ENCODE measurements at regions not wholly inside any gene's neighbourhood (a gene's known extent, or its start where the extent isn't known, plus 50 kb on each side); places are given as distances from the start of the nearest gene placed in this dataset.
"Not testable (repeated sequence)": the region's sequence is repeated elsewhere in the genome, so short reads cannot be mapped to it uniquely, and the experiment has no call there.

- H3K4me3 ChIP-seq (ENCODE audit: low read depth in 1 of 2, low read length in 2 of 2), result no peak overlapping the region
- ATAC-seq (ENCODE audit: insufficient read depth, low read depth), result no peak
Measured at GRCh38 chr7:15813448-15813847, 127.0 kb upstream of the MEOX2 start.

DNA sequence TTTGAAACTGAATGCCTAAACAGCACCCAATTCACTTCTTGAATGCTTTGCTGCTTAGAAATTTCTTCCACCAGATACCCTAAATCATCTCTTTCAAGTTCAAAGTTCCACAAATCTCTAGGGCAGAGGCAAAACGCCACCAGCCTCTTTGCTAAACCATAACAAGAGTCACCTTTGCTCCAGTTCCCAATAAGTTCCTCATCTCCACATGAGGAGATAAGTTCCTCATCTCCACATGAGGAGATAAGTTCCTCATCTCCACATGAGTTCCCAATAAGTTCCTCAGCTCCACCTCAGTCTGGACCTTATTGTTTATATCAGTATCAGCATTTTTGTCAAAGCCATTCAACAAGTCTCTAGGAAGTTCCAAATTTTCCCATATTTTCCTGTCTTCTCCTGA lies 123.9 kb upstream of the MEOX2 start:
- ATAC-seq (ENCODE audit: insufficient read depth, low read depth); H3K4me3 ChIP-seq (ENCODE audit: low read depth in 1 of 2, low read length in 2 of 2); H3K9me3 ChIP-seq (ENCODE audit: insufficient read depth, low read length, severe bottlenecking); H3K4me2 ChIP-seq (ENCODE audit: insufficient read depth, low read length); H3K27me3 ChIP-seq (ENCODE audit: insufficient read depth, low read length, poor library complexity); H3K4me1 ChIP-seq (ENCODE audit: insufficient read depth, low read length); H3K27ac ChIP-seq (ENCODE audit: low read length); DNase-seq; H3K36me3 ChIP-seq (ENCODE audit: insufficient read depth, low read length); H3K9ac ChIP-seq (ENCODE audit: low read depth, low read length); H2AFZ ChIP-seq (ENCODE audit: low read depth, low read length); H3K79me2 ChIP-seq (ENCODE audit: insufficient read depth, low read length); H4K20me1 ChIP-seq (ENCODE audit: insufficient read depth, low read length): not testable (repeated sequence)

More at GRCh38 chr7:15813448-15813847, 127.0 kb upstream of the MEOX2 start:
- no peaks in the 10 kb centered on the region for H3K9me3 ChIP-seq (ENCODE audit: insufficient read depth, low read length, severe bottlenecking)
- no peaks in the 10 kb centered on the region for H3K4me1 ChIP-seq (ENCODE audit: insufficient read depth, low read length)
- H3K9ac ChIP-seq (ENCODE audit: low read depth, low read length), result no peak overlapping the region
- H4K20me1 ChIP-seq (ENCODE audit: insufficient read depth, low read length), result no peaks in the 10 kb centered on the region
- no peak overlapping the region for H3K4me2 ChIP-seq (ENCODE audit: insufficient read depth, low read length)
- H3K27me3 ChIP-seq (ENCODE audit: insufficient read depth, low read length, poor library complexity), result no peaks in the 10 kb centered on the region
- no peak for TF ChIP-seq EZH2 (IDR thresholded peaks at IDR 0.05; ENCODE audit: borderline replicate concordance, low read depth, low read length, severe bottlenecking)
- TF ChIP-seq, protein P1, sequence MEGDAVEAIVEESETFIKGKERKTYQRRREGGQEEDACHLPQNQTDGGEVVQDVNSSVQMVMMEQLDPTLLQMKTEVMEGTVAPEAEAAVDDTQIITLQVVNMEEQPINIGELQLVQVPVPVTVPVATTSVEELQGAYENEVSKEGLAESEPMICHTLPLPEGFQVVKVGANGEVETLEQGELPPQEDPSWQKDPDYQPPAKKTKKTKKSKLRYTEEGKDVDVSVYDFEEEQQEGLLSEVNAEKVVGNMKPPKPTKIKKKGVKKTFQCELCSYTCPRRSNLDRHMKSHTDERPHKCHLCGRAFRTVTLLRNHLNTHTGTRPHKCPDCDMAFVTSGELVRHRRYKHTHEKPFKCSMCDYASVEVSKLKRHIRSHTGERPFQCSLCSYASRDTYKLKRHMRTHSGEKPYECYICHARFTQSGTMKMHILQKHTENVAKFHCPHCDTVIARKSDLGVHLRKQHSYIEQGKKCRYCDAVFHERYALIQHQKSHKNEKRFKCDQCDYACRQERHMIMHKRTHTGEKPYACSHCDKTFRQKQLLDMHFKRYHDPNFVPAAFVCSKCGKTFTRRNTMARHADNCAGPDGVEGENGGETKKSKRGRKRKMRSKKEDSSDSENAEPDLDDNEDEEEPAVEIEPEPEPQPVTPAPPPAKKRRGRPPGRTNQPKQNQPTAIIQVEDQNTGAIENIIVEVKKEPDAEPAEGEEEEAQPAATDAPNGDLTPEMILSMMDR (IDR thresholded peaks at IDR 0.05; ENCODE audit: borderline replicate concordance, extremely low read depth, low read length, poor library complexity, severe bottlenecking), result no peak
- H3K36me3 ChIP-seq (ENCODE audit: insufficient read depth, low read length), result no peaks in the 10 kb centered on the region
- DNase-seq, result no peak
- no peak overlapping the region for H3K27ac ChIP-seq (ENCODE audit: low read length)
- H3K79me2 ChIP-seq (ENCODE audit: insufficient read depth, low read length), result no peaks in the 10 kb centered on the region
- H2AFZ ChIP-seq (ENCODE audit: low read depth, low read length), result no peak overlapping the region

DNA sequence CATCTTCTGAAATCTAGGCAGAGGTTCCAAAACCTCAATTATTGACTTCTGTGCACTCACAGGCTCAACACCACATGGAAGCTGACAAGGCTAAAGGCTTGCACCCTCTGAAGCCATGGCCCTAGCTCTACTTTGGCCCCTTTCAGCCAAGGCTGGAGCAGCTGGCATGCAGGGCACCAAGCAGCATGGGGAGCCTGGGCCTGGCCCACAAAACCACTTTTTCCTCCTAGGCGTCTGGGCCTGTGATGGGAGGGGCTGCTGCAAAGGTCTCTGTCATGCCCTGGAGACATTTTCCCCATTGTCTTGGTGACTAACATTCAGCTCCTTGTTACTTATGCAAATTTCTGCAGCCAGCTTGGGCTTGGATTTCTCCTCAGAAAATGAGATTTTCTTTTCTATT lies 123.5 kb upstream of the MEOX2 start:
- not testable (repeated sequence) for H3K4me2 ChIP-seq (ENCODE audit: insufficient read depth, low read length); H4K20me1 ChIP-seq (ENCODE audit: insufficient read depth, low read length); H3K9ac ChIP-seq (ENCODE audit: low read depth, low read length); H3K79me2 ChIP-seq (ENCODE audit: insufficient read depth, low read length); H3K36me3 ChIP-seq (ENCODE audit: insufficient read depth, low read length); ATAC-seq (ENCODE audit: insufficient read depth, low read depth); H3K4me1 ChIP-seq (ENCODE audit: insufficient read depth, low read length); DNase-seq; H3K27me3 ChIP-seq (ENCODE audit: insufficient read depth, low read length, poor library complexity); H3K4me3 ChIP-seq (ENCODE audit: low read depth in 1 of 2, low read length in 2 of 2); H3K9me3 ChIP-seq (ENCODE audit: insufficient read depth, low read length, severe bottlenecking); H2AFZ ChIP-seq (ENCODE audit: low read depth, low read length); H3K27ac ChIP-seq (ENCODE audit: low read length)

- TF ChIP-seq, protein P1 (IDR thresholded peaks at IDR 0.05; ENCODE audit: borderline replicate concordance, extremely low read depth, low read length, poor library complexity, severe bottlenecking), result no peak
- TF ChIP-seq EZH2 (IDR thresholded peaks at IDR 0.05; ENCODE audit: borderline replicate concordance, low read depth, low read length, severe bottlenecking), result no peak
- Histone ChIP-seq H3K9me3 (ENCODE audit: insufficient read depth, low read length, severe bottlenecking) (no peaks in the 10 kb centered on the region), H3K9ac (ENCODE audit: low read depth, low read length) (no peak overlapping the region), H3K27me3 (ENCODE audit: insufficient read depth, low read length, poor library complexity) (no peaks in the 10 kb centered on the region), H3K79me2 (ENCODE audit: insufficient read depth, low read length) (no peaks in the 10 kb centered on the region), H3K4me3 (ENCODE audit: low read depth in 1 of 2, low read length in 2 of 2) (no peak overlapping the region), H3K4me1 (ENCODE audit: insufficient read depth, low read length) (no peaks in the 10 kb centered on the region), H3K36me3 (ENCODE audit: insufficient read depth, low read length) (no peaks in the 10 kb centered on the region), H2AFZ (ENCODE audit: low read depth, low read length) (no peak overlapping the region), H3K4me2 (ENCODE audit: insufficient read depth, low read length) (no peak overlapping the region), H3K27ac (ENCODE audit: low read length) (no peak overlapping the region), H4K20me1 (ENCODE audit: insufficient read depth, low read length) (no peaks in the 10 kb centered on the region)
- ATAC-seq (ENCODE audit: insufficient read depth, low read depth) (no peak), DNase-seq (no peak)
Measured at GRCh38 chr7:15805891-15806290, 119.4 kb upstream of the MEOX2 start.
